ENCODE measurements at regions not wholly inside any gene's neighbourhood (a gene's known extent, or its start where the extent isn't known, plus 50 kb on each side); places are given as distances from the start of the nearest gene placed in this dataset.
A peak's percentile ranks its signal among the peaks of the same experiment; 100 is the strongest.
"Not testable (repeated sequence)": the region's sequence is repeated elsewhere in the genome, so short reads cannot be mapped to it uniquely, and the experiment has no call there.

- no peak for DNase-seq
Measured at GRCh38 chr12:25382311-25383106, 131.8 kb upstream of the KRAS start.

GRCh38 chr12:25377469-25378177 is 126.9 kb upstream of the KRAS start:
- no peak for DNase-seq

- DNase-seq, result no peak
Measured at GRCh38 chr12:25376985-25377384, 126.3 kb upstream of the KRAS start.

GRCh38 chr12:25376407-25376806 is 125.7 kb upstream of the KRAS start:
- DNase-seq, result no peak

GRCh38 chr12:25372969-25373817 is 122.5 kb upstream of the KRAS start:
- DNase-seq, result no peak

GRCh38 chr12:25372002-25372401 is 121.3 kb upstream of the KRAS start:
- DNase-seq, result no peak

- DNase-seq, result no peak
Measured at GRCh38 chr12:25368557-25368956, 117.8 kb upstream of the KRAS start.

GRCh38 chr12:25366122-25366521 is 115.4 kb upstream of the KRAS start:
- DNase-seq, result no peak

- DNase-seq, result no peak
Measured at GRCh38 chr12:25365340-25365730, 114.6 kb upstream of the KRAS start.

GRCh38 chr12:25364529-25365339 is 114.0 kb upstream of the KRAS start:
- peak; percentile 7 for DNase-seq

- DNase-seq, result no peak
Measured at GRCh38 chr12:25362646-25363045, 111.9 kb upstream of the KRAS start.

GRCh38 chr12:25361511-25361910 is 110.8 kb upstream of the KRAS start:
- DNase-seq, result no peak

- no peak for DNase-seq
Measured at GRCh38 chr12:25357595-25357994, 106.9 kb upstream of the KRAS start.

- DNase-seq, result not testable (repeated sequence)
Measured at GRCh38 chr12:25352942-25353341, 102.2 kb upstream of the KRAS start.

- DNase-seq, result no peak
Measured at GRCh38 chr12:25352083-25352918, 101.6 kb upstream of the KRAS start.

GRCh38 chr12:25348593-25348895 is 97.8 kb upstream of the KRAS start:
- DNase-seq, result no peak

GRCh38 chr12:25347716-25348592 is 97.2 kb upstream of the KRAS start:
- no peak for DNase-seq

GRCh38 chr12:25341877-25342276 is 91.1 kb upstream of the KRAS start:
- not testable (repeated sequence) for DNase-seq

- no peak for DNase-seq
Measured at GRCh38 chr12:25337916-25338315, 87.2 kb upstream of the KRAS start.

GRCh38 chr12:25332143-25332542 is 81.4 kb upstream of the KRAS start:
- DNase-seq, result no peak

Measured in NCI-H69 (cell line).